Neural cell (in vitro differentiated cells): ENCODE measurements at regions not wholly inside any gene's neighbourhood (a gene's known extent, or its start where the extent isn't known, plus 50 kb on each side); places are given as distances from the start of the nearest gene placed in this dataset.

Experiments used
- CTCF ChIP-seq: fragments of 450-650 bp; IDR thresholded peaks from 2 replicates; pipeline ENCODE4 v1.5.1; 2014; ENCODE audit warnings: antibody characterized with exemption, mild to moderate bottlenecking, moderate library complexity; ENCODE audit not compliant: poor library complexity, severe bottlenecking
- EP300 ChIP-seq: fragments of 450-650 bp; conservative IDR thresholded peaks from 2 replicates; pipeline ENCODE4 v1.6.1; 2014; ENCODE audit warnings: antibody characterized with exemption, mild to moderate bottlenecking, moderate library complexity; ENCODE audit not compliant: poor library complexity, severe bottlenecking
- EZH2 ChIP-seq: fragments of 200-600, 300-800 bp; shearing (Covaris generic), sonication (generic); IDR thresholded peaks from 2 replicates; pipeline ENCODE4 v1.6.1; 2014; ENCODE audit warnings: antibody characterized with exemption, low read length, borderline replicate concordance, mild to moderate bottlenecking; ENCODE audit not compliant: insufficient read depth, poor library complexity, severe bottlenecking
- MXI1 ChIP-seq: fragments of 450-650 bp; conservative IDR thresholded peaks from 2 replicates; pipeline ENCODE4 v1.6.1; 2014; ENCODE audit warnings: antibody characterized with exemption, mild to moderate bottlenecking; ENCODE audit not compliant: poor library complexity, severe bottlenecking
- POLR2AphosphoS5 ChIP-seq: IDR thresholded peaks from 2 replicates; pipeline ENCODE4 v1.6.1; 2012
- RAD21 ChIP-seq: fragments of 450-650 bp; conservative IDR thresholded peaks from 2 replicates; pipeline ENCODE4 v1.6.1; 2014; ENCODE audit warnings: antibody characterized with exemption, mild to moderate bottlenecking, moderate library complexity
- REST ChIP-seq: IDR thresholded peaks from 2 replicates; pipeline ENCODE4 v1.6.1; 2012; ENCODE audit warnings: borderline replicate concordance
- SMC3 ChIP-seq: fragments of 450-650 bp; conservative IDR thresholded peaks from 2 replicates; pipeline ENCODE4 v1.6.1; 2014; ENCODE audit warnings: antibody characterized with exemption, mild to moderate bottlenecking, moderate library complexity; ENCODE audit not compliant: poor library complexity
- TAF1 ChIP-seq: IDR thresholded peaks from 2 replicates; pipeline ENCODE4 v1.6.1; 2012; ENCODE audit warnings: low read depth

- TF ChIP-seq RAD21 (no peak), CTCF (no peak), EP300 (no peak), MXI1 (no peak), POLR2AphosphoS5 (no peak), REST (no peak), EZH2 (no peak), SMC3 (no peak), TAF1 (no peak)
Measured at GRCh38 chr20:39631557-39631956, 669.4 kb downstream of the DHX35 start.
